Putamen (tissue), 1 donor: ENCODE measurements at regions not wholly inside any gene's neighbourhood (a gene's known extent, or its start where the extent isn't known, plus 50 kb on each side); places are given as distances from the start of the nearest gene placed in this dataset.

ENCODE experiments used
- DNase-seq: peaks from one replicate; pipeline ENCODE4 v3.0.0-alpha.2; 2016; ENCODE audit warnings: low spot score

DNA sequence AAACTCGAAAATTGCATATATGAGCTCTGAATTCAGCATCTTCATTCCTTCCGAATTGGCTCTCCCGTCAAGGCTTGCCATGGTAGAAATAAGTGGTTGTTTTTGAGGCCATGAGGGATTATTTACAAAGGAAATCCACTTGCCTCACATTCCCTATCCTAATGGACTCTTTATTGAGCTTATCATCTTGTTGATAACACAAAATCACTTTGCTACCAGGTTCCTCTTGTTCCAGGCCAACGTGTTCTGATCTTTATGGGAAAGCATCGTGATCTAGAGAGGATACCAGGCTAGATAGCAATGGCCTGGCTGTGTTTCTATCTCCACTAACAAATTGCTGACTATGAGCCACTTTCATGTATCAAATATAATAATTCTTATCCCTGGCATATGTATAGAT, 811.7 kb downstream of the TLR4 start:
- DNase-seq, result no peak

DNA sequence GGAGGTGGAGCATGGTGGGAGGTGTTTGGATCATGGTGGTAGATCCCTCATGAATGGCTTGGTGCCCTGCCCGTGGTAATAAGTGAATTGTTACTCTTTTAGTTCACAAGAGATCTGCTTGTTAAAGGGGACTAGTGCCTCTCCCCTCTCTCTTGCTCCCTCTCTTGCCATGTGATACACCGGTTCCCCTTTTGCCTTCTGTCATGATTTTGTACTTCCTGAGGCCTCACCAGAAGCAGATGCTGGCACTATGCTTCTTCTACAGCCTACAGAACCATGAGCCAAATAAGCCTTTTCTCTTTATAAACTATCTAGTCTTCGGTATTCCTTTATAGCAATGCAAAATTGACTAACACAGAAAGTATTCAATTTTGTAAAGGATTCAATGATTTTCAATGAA, 817.1 kb downstream of the TLR4 start:
- no peak for DNase-seq

DNA sequence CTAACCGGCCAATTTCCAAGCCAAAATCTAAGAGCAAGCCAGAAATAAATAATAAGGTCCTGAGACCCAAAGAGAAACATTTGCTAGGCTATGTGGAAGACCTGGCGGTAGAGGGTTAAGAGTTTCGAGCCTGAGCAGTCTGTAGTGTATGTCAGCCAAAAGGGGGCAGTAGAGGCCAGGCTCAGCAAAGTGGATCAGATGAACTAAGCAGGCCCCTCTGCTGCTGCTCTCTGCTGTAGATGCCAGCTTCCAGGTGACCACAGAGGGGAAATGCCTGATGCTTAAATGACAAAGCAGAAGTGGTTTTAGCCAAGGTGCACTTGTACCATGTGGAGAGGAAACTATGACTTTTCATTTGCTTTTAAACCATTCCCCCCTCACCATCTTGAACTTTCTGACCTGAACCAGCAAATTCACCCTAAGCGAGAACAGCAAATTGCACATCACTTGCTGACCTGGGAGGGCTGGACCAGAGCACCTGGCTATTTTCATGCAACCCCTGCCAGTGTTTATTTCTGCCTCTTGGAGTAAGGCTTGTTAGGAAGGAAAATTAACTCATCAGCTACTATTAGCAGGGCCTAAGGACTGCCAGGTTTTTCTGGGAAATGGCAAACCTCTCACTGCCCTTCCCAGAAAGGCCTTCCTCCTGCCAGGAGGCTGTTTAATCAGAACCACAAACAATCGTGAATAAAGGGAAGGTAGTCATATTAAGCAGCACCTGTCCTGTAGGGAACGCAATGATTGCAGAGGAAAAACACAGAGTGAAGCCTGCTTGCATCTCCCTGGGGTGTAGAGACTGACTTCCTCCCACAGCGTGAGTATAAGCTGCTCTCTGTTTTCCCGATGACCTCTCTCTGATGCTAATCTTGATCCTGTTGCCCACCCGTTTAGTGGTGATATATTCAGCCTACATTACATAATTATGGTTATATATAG, 818.2 kb downstream of the TLR4 start:
- DNase-seq, result no peak

DNA sequence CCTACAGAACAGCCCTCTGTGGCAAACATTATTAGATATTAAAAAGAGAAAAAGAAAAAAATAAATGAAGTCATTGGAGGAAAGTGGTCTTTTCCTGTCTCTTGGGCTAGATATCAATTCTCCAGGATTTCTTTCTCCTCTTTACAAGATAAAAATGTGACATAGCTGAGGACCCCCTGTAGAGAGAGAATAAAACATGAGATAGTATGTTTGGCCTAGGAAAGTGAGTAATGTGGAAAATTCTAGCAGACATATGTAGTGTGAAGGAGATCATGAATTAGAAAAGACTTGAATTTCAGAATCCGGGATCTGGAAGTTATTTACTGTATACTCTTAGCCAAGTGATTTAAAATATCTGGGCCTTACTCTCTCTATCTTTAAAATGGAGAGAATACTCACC, 823.1 kb downstream of the TLR4 start:
- no peak for DNase-seq

DNA sequence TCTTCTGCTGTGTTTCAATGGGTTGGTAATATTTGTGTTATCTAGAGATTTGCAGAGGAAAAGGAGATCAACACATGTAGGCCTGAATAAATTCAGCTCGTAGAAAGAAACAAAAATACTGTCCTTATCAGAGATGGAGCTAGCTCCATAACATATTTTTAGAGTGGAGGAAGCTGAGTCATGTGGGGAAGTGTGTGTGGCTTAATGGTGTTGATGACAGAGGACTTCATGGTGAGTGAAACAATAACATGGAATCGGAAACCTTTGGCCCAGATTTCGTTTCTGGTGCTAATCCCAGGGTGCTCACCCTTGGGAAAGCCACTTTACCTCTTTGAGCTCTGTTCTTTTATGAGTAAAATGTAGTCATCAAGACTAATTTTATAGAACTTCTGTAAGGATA, 825.0 kb downstream of the TLR4 start:
- DNase-seq, result no peak

DNA sequence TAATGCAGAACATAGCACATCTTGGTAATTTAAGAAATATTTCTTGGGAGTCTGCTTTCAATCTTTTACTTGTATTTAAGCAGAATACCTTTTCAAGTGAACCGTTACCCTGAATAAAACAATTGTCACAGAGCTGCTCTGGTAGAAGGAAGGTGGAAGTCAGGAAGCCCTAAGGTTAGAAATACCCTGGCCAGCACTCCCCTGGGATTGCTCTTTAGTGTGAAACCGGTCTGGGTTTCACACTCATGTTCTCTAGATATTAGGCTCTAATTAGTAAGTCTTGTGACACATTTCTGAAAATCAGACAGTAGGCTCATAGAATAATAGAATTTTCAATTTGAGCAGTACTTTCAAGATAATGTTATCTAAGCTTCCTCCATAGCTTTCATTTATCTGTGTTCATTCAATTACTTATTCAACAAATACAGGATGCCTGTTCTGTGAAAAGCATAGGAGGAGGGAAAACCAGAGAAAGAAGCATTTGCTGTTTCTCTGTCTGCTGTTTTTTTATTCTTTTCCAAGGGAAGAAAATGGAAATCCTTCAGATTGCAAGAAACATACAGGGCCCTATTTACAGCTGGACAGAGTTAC, 825.5 kb downstream of the TLR4 start:
- DNase-seq, result no peak

DNA sequence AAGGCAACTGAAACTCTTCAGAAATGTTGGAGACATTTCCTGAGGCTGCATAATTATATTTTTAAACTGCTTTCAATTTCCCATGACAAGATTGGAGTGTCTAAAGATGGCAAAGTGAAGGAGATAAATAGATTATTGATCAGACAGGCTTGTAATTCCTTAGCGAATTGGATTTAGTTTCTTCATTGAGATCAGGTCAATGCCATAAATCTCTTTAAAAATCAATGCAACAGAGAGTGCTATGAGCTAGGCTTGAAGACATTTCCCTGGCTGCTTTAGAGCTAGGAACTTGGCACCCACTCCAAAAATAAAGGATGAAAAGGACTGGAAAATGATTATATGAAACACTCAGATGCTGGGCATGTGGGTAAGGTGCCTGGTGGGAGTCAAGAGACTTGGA, 828.4 kb downstream of the TLR4 start:
- DNase-seq, result no peak

DNA sequence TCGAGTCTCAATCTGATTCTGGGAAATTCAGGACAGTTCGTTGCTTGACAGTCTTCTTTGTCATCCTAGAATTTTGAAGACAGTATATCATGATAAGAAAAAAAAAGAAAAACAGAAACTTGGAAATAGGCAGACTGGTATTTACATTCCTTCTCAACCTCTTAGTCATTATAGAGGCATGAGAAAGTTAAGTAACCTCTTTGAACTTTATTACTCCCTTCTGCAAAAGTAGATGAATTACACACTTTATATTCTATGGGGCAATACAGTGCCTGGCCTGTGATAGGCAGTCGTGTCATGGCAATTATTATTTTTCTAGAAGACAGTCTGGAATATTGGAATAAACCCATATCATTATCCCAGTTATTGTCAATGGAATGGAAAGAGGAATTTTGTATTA, 828.9 kb downstream of the TLR4 start:
- DNase-seq, result no peak

DNA sequence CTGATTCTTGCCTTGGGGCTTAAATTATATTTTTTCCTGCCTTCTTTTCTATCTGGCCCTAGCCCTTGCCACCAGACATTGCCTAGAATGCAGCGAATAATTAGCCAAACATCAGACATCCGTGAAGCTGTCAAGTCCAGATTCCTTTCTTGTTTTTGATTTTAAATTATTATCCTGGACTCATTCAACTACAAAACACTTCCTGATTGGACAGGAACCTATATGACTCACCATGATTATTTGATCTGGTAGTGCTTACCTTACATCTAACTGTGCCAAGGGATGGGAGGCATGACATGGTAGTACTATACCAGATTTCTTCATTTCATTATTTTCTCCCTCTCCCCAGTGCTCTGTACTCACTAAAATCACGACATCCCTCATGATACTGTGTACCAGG, 829.6 kb downstream of the TLR4 start:
- DNase-seq, result no peak

DNA sequence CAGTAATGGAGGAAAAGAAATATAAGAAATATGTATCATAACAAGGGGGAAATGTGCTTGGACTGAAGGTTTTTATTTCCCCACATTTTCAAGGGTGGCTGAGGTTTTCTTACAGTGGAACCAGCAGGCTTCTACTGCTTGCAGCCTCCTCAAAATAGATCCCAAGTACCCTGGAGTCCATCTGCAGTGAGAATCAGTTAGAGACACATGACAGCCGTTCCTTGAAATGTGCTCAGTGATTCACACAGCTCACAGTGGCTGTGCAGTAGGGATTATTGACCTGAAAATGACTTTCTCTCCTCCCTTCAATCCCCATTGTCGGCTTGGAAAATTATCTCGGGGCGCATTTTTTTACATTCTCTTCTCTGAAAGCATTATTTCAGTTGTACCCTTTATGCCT, 832.0 kb downstream of the TLR4 start:
- no peak for DNase-seq

DNA sequence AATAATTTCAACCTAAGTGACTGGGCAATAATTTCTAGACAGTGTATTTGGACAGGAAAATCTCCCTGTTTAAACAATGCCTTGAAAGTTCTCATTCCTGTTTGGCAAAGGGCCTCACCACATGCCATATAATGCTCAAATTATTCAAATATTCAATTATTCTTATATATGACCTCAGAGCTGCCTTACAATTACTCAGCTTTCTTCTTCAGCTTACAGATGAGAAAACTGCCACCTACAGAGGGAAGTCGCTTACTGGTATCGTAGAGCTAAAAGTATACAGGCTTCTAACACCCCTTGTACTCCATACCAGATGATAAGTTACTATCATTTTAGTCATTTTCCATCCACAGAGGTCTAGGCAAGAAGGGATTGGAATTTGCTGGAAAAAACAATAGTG, 830.3 kb downstream of the BRINP1 start:
- DNase-seq, result no peak

DNA sequence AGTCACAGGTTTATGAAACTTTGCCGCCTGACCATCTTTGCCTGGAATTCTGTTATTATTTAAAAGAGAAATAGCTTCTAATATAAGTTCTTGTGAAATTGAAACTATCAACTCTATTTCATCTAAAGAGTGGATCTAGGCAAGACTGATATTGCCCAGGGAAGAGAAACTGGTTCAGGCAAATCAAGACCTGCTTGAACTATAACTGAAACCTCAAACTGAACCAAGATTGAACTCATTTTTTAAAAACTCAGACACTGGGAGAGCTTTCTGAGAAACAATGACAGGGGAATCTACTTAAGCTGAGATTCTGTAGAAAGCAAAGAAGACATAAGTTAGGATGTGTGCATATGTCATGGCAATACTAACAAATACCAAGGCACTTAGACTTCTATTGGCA, 815.8 kb downstream of the BRINP1 start:
- DNase-seq, result no peak

DNA sequence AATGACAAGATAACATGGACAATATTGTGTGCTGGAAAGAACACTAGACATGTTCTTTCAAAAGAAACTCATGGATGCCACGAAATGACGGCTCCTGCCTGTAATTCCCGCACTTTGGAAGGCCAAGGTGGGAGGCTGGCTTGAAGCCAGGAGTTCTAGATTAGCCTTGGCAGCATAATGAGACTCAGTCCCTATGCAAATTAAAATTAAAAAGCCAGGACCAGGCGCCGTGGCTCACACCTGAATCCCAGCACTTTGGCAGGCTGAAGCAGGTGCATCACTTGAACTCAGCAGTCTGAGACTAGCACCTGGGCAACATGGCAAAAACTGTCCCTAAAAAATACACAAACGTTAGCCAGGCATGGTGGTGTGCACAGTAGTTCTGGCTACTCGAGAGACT, 814.2 kb downstream of the BRINP1 start:
- no peak for DNase-seq

DNA sequence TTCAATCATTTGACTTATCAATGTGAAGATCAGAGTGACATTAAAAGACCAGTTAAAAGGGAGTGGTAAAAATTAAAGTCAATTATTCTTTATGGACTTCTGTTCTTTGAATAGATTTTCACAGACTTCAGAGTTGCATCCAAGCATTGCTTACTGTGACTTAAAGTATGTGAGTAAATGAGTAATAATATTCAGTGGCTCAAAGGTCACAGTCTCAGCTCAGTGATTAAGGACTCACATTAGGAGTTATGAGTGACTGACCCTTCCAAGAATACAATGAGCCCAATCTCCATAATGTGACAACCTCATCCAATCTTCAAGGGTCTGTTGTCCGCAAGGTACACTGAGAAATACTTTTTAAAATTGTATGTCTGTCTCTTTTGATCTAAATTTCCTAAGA, 811.2 kb downstream of the BRINP1 start:
- DNase-seq, result no peak

DNA sequence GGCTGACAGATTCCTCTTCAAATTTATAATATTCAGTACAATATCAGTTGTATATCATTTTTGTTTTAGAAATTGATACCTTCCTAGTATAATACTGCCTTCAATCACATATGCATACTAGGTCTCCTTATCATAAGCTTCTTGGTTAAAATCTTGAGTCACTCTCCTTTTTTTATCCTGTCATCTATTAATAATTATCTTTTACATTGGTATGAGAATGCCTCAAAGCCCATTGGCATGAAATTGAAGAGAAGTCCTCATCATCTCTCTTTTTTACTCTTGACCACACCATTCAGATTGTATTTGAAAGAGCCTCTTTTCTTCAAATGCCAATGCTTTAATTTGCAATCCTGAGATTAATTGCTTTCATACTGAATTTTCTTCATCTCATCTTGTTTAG, 810.3 kb downstream of the BRINP1 start:
- no peak for DNase-seq

DNA sequence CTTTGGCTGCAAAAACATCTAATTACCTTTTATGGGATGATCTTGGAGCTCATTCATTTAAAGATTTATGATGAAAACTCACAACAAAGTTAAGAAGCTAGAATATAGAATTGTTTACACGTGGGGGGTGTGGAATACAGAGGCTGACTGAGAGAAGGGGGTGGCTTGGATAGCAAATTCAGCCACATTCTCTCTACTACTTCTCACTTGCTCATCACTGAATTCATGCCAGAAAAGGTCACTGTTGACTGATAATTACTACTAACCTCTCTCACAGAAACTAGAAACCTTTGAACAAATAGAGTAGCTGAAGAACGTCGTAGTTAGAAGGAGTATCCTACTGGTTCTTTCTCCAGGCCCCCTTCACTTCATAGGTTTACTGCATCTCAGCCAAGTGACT, 808.2 kb downstream of the BRINP1 start:
- DNase-seq, result no peak

DNA sequence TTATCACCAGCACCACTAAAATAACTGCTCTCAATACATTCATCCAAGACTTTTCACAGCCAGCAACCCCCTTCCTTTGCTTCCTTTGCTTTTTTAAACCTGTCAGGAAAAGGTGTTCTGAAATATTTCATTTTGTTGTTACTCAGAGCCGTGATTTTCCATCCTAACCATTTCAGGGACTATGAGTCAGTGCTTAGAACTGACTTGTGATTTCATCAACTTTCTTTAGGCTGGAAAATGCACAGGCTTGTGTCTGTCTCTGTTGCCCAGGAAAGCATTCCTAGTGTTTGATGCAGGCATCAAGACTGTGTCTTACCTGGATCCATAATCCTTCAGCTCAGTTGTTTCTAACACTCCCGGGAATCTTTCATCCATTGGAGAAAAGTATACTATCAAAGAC, 805.6 kb downstream of the BRINP1 start:
- DNase-seq, result peak; percentile 34

DNA sequence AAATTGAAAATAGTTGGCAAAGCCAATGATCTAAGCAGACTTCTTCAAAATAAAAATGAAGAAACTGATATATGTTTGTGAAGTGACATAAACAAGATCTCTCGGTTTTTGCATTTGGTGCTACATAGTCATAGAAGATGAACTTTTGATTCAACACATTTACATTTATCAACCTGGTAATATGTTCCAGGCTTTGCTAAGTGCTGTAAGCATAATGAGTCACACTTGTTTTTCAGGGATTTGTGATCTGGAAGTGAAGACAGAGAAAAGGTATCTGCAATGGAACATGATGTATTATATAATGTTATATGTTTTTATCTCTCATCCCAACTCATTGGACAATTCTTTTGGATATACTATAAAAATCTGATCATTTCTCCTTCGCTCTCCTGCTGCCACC, 801.4 kb downstream of the BRINP1 start:
- no peak for DNase-seq

DNA sequence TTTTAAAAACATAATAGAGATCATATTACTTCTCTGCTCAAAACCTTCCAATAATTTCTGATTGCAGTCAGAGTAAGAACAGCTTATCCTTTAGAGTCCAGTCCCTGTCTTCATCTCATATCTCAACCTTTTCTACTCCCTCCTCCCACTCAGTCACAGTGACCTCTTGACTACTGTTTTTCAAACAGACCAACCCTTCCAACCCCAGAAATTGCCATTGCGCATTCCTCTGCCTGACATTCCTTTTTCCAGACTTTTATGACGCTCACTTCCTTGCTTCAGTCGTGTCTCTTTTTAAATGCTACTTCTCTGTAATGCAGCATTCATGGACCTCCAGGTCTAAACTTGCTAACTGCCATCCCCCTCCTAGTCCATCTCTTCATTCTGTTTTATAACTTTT, 800.5 kb downstream of the BRINP1 start:
- DNase-seq, result no peak

DNA sequence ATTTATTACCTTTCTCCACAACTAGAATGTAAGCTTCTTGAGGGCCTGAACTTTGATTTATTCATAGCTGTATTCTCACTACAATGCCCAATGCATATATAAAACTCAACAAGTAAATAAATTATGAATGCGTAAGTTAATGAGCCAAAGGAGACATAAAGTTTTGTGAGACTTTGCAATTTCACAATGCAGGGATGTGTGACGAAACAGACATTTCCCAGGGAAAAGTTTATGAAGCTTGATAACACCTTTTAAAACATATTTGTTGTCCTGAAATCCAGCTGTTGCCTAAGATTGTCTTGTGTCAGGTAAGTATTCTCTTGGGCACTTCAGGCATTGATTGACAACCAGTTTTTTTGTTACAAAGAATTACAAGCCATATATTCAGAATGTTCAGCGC, 800.1 kb downstream of the BRINP1 start:
- DNase-seq, result no peak

DNA sequence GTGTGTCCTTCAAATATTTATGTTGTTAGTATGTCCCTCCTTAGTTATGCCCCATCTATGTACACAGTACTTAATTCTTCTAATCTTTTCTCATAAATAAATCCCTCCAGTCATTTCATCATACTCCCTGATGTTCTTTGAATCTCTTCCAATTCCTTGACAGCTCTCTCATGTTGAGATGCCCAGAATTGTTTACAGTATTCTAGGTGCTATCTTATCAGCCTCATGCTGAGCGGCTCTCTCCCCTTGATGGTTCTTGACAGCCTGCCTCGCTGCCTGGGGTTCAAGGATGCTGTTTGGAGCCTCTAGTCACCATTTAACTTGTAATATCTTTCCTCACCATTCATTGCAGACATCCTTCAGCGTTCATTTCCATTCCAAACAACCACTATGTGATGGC, 799.2 kb downstream of the BRINP1 start:
- DNase-seq, result no peak

DNA sequence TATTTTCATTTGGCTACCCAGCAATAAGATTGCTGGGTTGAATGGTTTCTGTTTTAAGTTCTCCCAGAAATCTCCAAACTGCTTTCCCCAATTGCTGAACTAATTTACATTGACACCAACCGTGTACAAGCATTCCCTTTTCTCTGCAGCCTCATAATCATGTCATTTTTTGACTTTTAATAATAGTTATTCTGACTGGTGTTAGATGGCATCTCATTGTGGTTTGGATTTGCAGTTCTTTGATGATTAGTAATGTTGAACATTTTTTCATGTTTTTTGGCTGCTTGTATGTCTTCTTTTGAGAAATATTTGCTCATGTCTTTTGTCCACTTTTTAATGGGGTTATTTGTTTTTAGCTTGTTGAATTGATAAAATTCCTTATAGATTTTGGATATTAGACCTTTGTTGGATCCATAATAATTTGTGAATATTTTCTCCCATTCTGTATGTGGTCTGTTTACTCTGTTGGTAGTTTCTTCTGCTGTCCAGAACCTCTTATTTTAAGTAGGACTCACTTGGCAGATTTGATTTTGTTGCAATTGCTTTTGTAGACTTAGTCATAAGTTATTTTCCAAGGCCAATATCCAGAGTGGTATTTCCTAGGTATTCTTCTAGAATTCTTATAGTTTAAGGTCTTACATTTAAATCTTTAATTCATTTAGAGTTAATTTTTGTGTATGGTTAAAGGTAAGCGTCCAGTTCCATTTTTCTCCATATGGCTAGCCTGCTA, 793.7 kb downstream of the BRINP1 start:
- no peak for DNase-seq

DNA sequence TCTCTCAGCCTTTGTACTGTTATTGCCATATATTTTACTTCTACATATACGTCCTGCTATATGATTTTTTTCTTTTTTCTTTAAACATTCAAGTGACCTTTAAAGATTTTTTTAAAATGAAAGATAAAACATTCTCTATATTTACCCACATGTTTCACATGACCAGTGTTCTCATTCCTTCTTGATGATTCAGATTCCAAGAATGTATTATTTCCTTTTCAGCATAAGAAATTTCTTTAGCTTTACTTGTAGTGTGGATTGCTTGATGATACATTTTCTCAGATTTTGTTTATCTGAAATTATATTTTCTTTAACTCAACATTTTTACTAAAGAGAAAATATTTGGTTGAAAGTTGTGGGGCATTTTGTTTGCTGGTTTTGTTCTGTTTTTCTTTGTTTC, 792.1 kb downstream of the BRINP1 start:
- DNase-seq, result no peak
